Suprapubic skin (tissue), 4 donors: ENCODE measurements at regions not wholly inside any gene's neighbourhood (a gene's known extent, or its start where the extent isn't known, plus 50 kb on each side); places are given as distances from the start of the nearest gene placed in this dataset.
A peak's percentile ranks its signal among the peaks of the same experiment; 100 is the strongest.

Experiments
- DNase-seq, 2 donors: peaks; one replicate each; pipeline ENCODE4 v3.0.0-alpha.2; 2019; ENCODE audit warnings: low spot score in 2 of 2
- H3K27ac ChIP-seq: fragments of 200-600 bp; sonication (generic); one replicate; pipeline ENCODE4 v1.5.1; 2019
- H3K27me3 ChIP-seq: fragments of 200-600 bp; sonication (generic); one replicate; pipeline ENCODE4 v1.5.1; 2019
- H3K36me3 ChIP-seq: fragments of 200-600 bp; sonication (generic); one replicate; pipeline ENCODE4 v1.5.1; 2019
- H3K4me1 ChIP-seq: fragments of 200-600 bp; sonication (generic); one replicate; pipeline ENCODE4 v1.5.1; 2019
- H3K4me3 ChIP-seq: fragments of 200-600 bp; sonication (generic); one replicate; pipeline ENCODE4 v1.5.1; 2019; ENCODE audit warnings: mild to moderate bottlenecking
- H3K9me3 ChIP-seq: fragments of 200-600 bp; sonication (generic); one replicate; pipeline ENCODE4 v1.5.1; 2019
- CTCF ChIP-seq, 2 donors: fragments of 200-600 bp in 1 of 2; fragments of 450-650 bp in 1 of 2; sonication (generic) in 1 of 2; IDR thresholded peaks; one replicate each; pipeline ENCODE4 v1.5.1; 2016 to 2019; ENCODE audit warnings: antibody characterized with exemption in 2 of 2, mild to moderate bottlenecking in 1 of 2, moderate library complexity in 1 of 2
- EP300 ChIP-seq: sonication (generic); formaldehyde crosslinking; IDR thresholded peaks from one replicate; pipeline ENCODE4 v1.6.1; 2017; ENCODE audit warnings: antibody characterized with exemption
- POLR2A ChIP-seq, 2 donors: fragments of 450-650 bp; IDR thresholded peaks; one replicate each; pipeline ENCODE4 v1.6.1; 2017; ENCODE audit warnings: antibody characterized with exemption in 2 of 2, mild to moderate bottlenecking in 2 of 2, moderate library complexity in 2 of 2
- POLR2AphosphoS5 ChIP-seq, 3 donors: sonication (generic); formaldehyde crosslinking; IDR thresholded peaks; one replicate each; pipeline ENCODE4 v1.6.1; 2017; ENCODE audit warnings: antibody characterized with exemption in 3 of 3
- WGBS: methylation state at CpG from one replicate; pipeline ENCODE4 v1.1.5; 2018; 5-methylcytosine and 5-hydroxymethylcytosine counted together

DNA sequence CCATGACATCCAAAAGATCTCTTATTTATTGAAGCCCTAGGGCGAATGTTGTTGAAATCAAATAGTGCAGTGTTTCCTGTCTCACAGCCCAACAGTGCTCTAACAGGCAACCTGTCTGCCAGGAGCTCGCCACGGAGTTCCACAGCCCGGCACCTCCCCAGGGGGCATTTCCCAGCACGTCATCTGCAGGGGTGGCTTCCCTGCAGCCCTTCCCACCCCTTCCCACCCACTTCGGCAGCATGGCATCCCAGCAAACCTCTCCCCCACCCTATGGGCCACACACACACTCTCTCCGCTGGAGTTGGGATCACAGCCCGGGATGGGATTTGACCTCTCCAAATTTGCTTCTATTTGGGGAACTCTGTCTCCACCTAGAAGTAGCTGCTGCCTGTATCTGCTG, 62.7 kb upstream of the C14orf180 start:
- Histone ChIP-seq H3K27me3 (peaks cover 56% of the 10 kb centered on the region), H3K4me3 (no peak overlapping the region), H3K9me3 (peaks cover 8% of the 10 kb centered on the region), H3K36me3 (no peaks in the 10 kb centered on the region), H3K4me1 (peaks cover 13% of the 10 kb centered on the region), H3K27ac (no peak overlapping the region)
- TF ChIP-seq POLR2AphosphoS5 (IDR thresholded peaks at IDR 0.05) (no peak), EP300 (no peak), POLR2A (IDR thresholded peaks at IDR 0.05) (no peak), CTCF (IDR thresholded peaks at IDR 0.05) (no peak)
- 44% methylated on average over 8 of the region's 8 CpGs for WGBS
- DNase-seq = peak in 1 of 2 donors; percentile 59

- Histone ChIP-seq H3K4me1 (peaks cover 13% of the 10 kb centered on the region), H3K9me3 (peaks cover 8% of the 10 kb centered on the region), H3K36me3 (no peaks in the 10 kb centered on the region), H3K4me3 (no peak overlapping the region), H3K27ac (no peak overlapping the region), H3K27me3 (peaks cover 51% of the 10 kb centered on the region)
- WGBS = 63% methylated on average over 4 of the region's 8 CpGs
- peak in 1 of 2 donors; percentile 59 for DNase-seq
- TF ChIP-seq POLR2A (IDR thresholded peaks at IDR 0.05) = no peak
Observed at GRCh38 chr14:104517426-104517825, 62.1 kb upstream of the C14orf180 start.

DNA sequence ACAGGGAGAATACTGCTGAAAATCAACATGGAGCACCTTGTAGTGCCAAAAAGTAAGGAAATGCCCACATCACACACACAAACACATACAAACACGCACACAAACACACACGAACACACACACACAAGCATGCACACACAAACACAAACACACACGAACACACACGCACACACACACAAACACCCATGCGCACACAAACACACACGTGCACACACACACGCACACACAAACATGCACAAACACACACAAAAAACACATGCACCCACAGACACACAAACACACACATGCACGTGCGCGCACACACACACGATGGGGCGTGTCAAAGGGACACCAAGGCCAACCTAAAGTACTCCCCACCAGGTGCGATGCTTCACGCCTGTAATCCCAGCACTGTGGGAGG, 61.7 kb upstream of the C14orf180 start:
- Histone ChIP-seq H3K9me3 (peaks cover 8% of the 10 kb centered on the region), H3K36me3 (no peaks in the 10 kb centered on the region), H3K27me3 (peaks cover 47% of the 10 kb centered on the region), H3K4me3 (no peak overlapping the region), H3K4me1 (peaks cover 10% of the 10 kb centered on the region), H3K27ac (no peak overlapping the region)
- WGBS = 85% methylated on average over 14 of the region's 14 CpGs
- TF ChIP-seq POLR2A (IDR thresholded peaks at IDR 0.05) = no peak
- TF ChIP-seq POLR2AphosphoS5 (IDR thresholded peaks at IDR 0.05) = no peak
- TF ChIP-seq CTCF (IDR thresholded peaks at IDR 0.05) = no peak
- TF ChIP-seq EP300 = no peak
- no peak for DNase-seq

DNA sequence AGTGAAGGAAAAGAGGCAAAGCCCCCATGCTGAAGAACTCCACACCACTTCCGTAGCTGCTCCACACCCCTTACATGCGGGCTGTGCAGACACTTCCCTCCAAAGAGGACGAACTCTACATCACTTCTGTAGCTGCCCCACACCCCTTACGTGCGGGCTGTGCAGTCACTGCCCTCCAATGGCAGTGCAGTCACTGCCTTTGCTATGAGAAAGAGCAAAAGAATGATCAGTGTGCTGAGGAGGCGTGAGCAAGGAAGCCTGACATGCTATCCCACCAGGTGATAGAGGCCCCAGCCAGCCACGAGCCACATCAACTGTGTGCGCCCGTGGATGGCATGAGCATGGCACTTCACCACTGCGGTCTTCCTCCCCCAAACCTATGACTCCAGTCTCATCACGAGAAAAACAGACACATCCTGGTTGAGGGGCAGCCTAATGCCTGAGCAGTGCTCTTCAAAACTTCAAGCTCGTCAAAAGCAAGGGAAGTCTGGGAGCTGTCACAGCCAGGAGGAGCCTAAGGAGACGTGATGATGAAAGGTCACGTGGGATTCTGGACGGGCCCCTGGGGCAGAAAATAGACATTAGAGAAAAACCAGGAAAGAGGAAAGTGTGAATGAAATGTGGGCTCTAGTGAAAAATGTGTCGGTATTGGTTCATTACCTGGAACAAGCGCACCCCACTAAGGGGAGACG, 60.8 kb upstream of the C14orf180 start:
- Histone ChIP-seq H3K27me3 (peaks cover 38% of the 10 kb centered on the region), H3K36me3 (no peaks in the 10 kb centered on the region), H3K27ac (no peak overlapping the region), H3K4me1 (peaks cover under 1% of the 10 kb centered on the region), H3K4me3 (no peak overlapping the region), H3K9me3 (peaks cover 8% of the 10 kb centered on the region)
- WGBS = 77% methylated on average over 18 of the region's 18 CpGs
- TF ChIP-seq EP300 = no peak
- no peak for TF ChIP-seq POLR2A (IDR thresholded peaks at IDR 0.05)
- no peak for DNase-seq

- TF ChIP-seq POLR2AphosphoS5 (IDR thresholded peaks at IDR 0.05) (no peak), POLR2A (IDR thresholded peaks at IDR 0.05) (no peak), EP300 (no peak), CTCF (IDR thresholded peaks at IDR 0.05) (no peak)
- no peak for DNase-seq
- peaks cover 8% of the 10 kb centered on the region for H3K9me3 ChIP-seq
- no peak overlapping the region for H3K27ac ChIP-seq
- H3K27me3 ChIP-seq = peaks cover 32% of the 10 kb centered on the region
- H3K4me1 ChIP-seq = no peaks in the 10 kb centered on the region
- no peaks in the 10 kb centered on the region for H3K36me3 ChIP-seq
- no peak overlapping the region for H3K4me3 ChIP-seq
- 78% methylated on average over 8 of the region's 8 CpGs for WGBS
Observed at GRCh38 chr14:104519721-104520120, 59.8 kb upstream of the C14orf180 start.

- H3K27me3 ChIP-seq = peaks cover 26% of the 10 kb centered on the region
- no peak for TF ChIP-seq EP300
- no peak for TF ChIP-seq POLR2A (IDR thresholded peaks at IDR 0.05)
- TF ChIP-seq CTCF (IDR thresholded peaks at IDR 0.05) = no peak
- no peak for TF ChIP-seq POLR2AphosphoS5 (IDR thresholded peaks at IDR 0.05)
- WGBS = 87% methylated on average over 13 of the region's 13 CpGs
- no peak overlapping the region for H3K4me3 ChIP-seq
- H3K27ac ChIP-seq = no peak overlapping the region
- H3K4me1 ChIP-seq = no peaks in the 10 kb centered on the region
- peak in 1 of 2 donors; percentile 41 for DNase-seq
- H3K36me3 ChIP-seq = no peaks in the 10 kb centered on the region
- H3K9me3 ChIP-seq = peaks cover 8% of the 10 kb centered on the region
Observed at GRCh38 chr14:104520620-104521410, 58.7 kb upstream of the C14orf180 start.
